ENCODE measurements at regions not wholly inside any gene's neighbourhood (a gene's known extent, or its start where the extent isn't known, plus 50 kb on each side); places are given as distances from the start of the nearest gene placed in this dataset.
A peak's percentile ranks its signal among the peaks of the same experiment; 100 is the strongest.
"Not testable (repeated sequence)": the region's sequence is repeated elsewhere in the genome, so short reads cannot be mapped to it uniquely, and the experiment has no call there.

GRCh38 chr6:130700397-130700796 is 126.8 kb upstream of the SMLR1 start:
- Histone ChIP-seq H3K9me3 (ENCODE audit: insufficient read depth, low read depth) (no peaks in the 10 kb centered on the region), H3K4me1 (replicated peaks; ENCODE audit: insufficient read depth) (no peaks in the 10 kb centered on the region), H3F3A (ENCODE audit: insufficient read depth, low read depth) (no peaks in the 10 kb centered on the region), H2AFZ (no peak overlapping the region), H3K4me3 (no peak overlapping the region), H3K36me3 (ENCODE audit: low read depth) (no peaks in the 10 kb centered on the region), H4K20me1 (ENCODE audit: insufficient read depth) (no peaks in the 10 kb centered on the region), H3K79me2 (ENCODE audit: low read depth) (no peaks in the 10 kb centered on the region), H3K9me2 (ENCODE audit: insufficient read depth) (no peaks in the 10 kb centered on the region), H3K27ac (no peak overlapping the region), H3K4me2 (no peak overlapping the region), H3K27me3 (ENCODE audit: insufficient read depth, low read depth) (peaks cover 23% of the 10 kb centered on the region; the same call in 1 of the 2 replicates)
- ChIA-PET POLR2A (ENCODE audit: unreplicated experiment) (no interaction called here), CTCF (interaction anchor here (0.6 kb wide), 1 partner anchor 498 kb away, joined by 3 read pairs; no protein-coding TSS in a partner anchor)
- no peak for DNase-seq
- no TSS peak for BruUV-seq (replicated peaks)
- intact Hi-C loops (cut with micrococcal nuclease; ENCODE audit: unreplicated experiment), result no loop called here
- TF ChIP-seq EZH2 (IDR thresholded peaks at IDR 0.05; ENCODE audit: low read depth), result no peak
- no peak for TF ChIP-seq CTCF (conservative IDR thresholded peaks at IDR 0.05)

GRCh38 chr6:130708338-130708737 is 118.9 kb upstream of the SMLR1 start:
- H3K4me3 ChIP-seq, result no peak overlapping the region
- no peaks in the 10 kb centered on the region for H3K9me2 ChIP-seq (ENCODE audit: insufficient read depth)
- H3K36me3 ChIP-seq (ENCODE audit: low read depth), result no peaks in the 10 kb centered on the region
- intact Hi-C loops (cut with micrococcal nuclease; ENCODE audit: unreplicated experiment), result loop anchor here (5.0 kb wide), 1 partner anchor 274 kb away; no protein-coding TSS in a partner anchor
- no peak overlapping the region for H3K27ac ChIP-seq
- H4K20me1 ChIP-seq (ENCODE audit: insufficient read depth), result no peaks in the 10 kb centered on the region
- DNase-seq, result no peak
- H2AFZ ChIP-seq, result peak overlapping the region; percentile 45; the same call in 1 of the 2 replicates
- no peaks in the 10 kb centered on the region for H3F3A ChIP-seq (ENCODE audit: insufficient read depth, low read depth)
- BruUV-seq (replicated peaks), result no TSS peak
- peaks cover 12% of the 10 kb centered on the region; the same call in 1 of the 2 replicates for H3K27me3 ChIP-seq (ENCODE audit: insufficient read depth, low read depth)
- POLR2A ChIA-PET (ENCODE audit: unreplicated experiment), result no interaction called here
- no peaks in the 10 kb centered on the region for H3K79me2 ChIP-seq (ENCODE audit: low read depth)
- H3K4me2 ChIP-seq, result no peak overlapping the region
- CTCF ChIA-PET, result no interaction called here
- no peaks in the 10 kb centered on the region for H3K9me3 ChIP-seq (ENCODE audit: insufficient read depth, low read depth)
- peaks cover 4% of the 10 kb centered on the region; the same call in 1 of the 2 replicates for H3K4me1 ChIP-seq (replicated peaks; ENCODE audit: insufficient read depth)
- TF ChIP-seq CTCF (conservative IDR thresholded peaks at IDR 0.05), result no peak

GRCh38 chr6:130711641-130712040 is 115.6 kb upstream of the SMLR1 start:
- POLR2A ChIA-PET (ENCODE audit: unreplicated experiment); H3K79me2 ChIP-seq (ENCODE audit: low read depth): not testable (repeated sequence)

GRCh38 chr6:130713144-130713543 is 114.1 kb upstream of the SMLR1 start:
- CTCF ChIA-PET, result no interaction called here
- no peaks in the 10 kb centered on the region for H3K9me2 ChIP-seq (ENCODE audit: insufficient read depth)
- TF ChIP-seq CTCF (conservative IDR thresholded peaks at IDR 0.05) (no peak), EZH2 (IDR thresholded peaks at IDR 0.05; ENCODE audit: low read depth) (no peak)
- no peak overlapping the region for H3K27ac ChIP-seq
- no peak overlapping the region for H3K4me2 ChIP-seq
- no peak for DNase-seq
- H3K4me1 ChIP-seq (replicated peaks; ENCODE audit: insufficient read depth), result peaks cover 4% of the 10 kb centered on the region; the same call in 1 of the 2 replicates
- no peaks in the 10 kb centered on the region for H3K79me2 ChIP-seq (ENCODE audit: low read depth)
- H4K20me1 ChIP-seq (ENCODE audit: insufficient read depth), result no peaks in the 10 kb centered on the region
- intact Hi-C loops (cut with micrococcal nuclease; ENCODE audit: unreplicated experiment), result no loop called here
- BruUV-seq (replicated peaks), result no TSS peak
- no peak overlapping the region for H2AFZ ChIP-seq
- no peak overlapping the region for H3K4me3 ChIP-seq
- H3F3A ChIP-seq (ENCODE audit: insufficient read depth, low read depth), result no peaks in the 10 kb centered on the region
- POLR2A ChIA-PET (ENCODE audit: unreplicated experiment), result no interaction called here
- 0 out of 2 replicates have a peak, but pooled peaks cover 3% of the 10 kb centered on the region for H3K9me3 ChIP-seq (ENCODE audit: insufficient read depth, low read depth)
- H3K27me3 ChIP-seq (ENCODE audit: insufficient read depth, low read depth), result peaks cover 8% of the 10 kb centered on the region
- no peaks in the 10 kb centered on the region for H3K36me3 ChIP-seq (ENCODE audit: low read depth)

More at GRCh38 chr6:130711641-130712040, 115.6 kb upstream of the SMLR1 start:
- DNase-seq; H3K4me1 ChIP-seq (replicated peaks; ENCODE audit: insufficient read depth); intact Hi-C loops (cut with micrococcal nuclease; ENCODE audit: unreplicated experiment); H3K36me3 ChIP-seq (ENCODE audit: low read depth); H3K9me2 ChIP-seq (ENCODE audit: insufficient read depth); H3K4me2 ChIP-seq; H4K20me1 ChIP-seq (ENCODE audit: insufficient read depth); H3K4me3 ChIP-seq; H3K9me3 ChIP-seq (ENCODE audit: insufficient read depth, low read depth); H3K27ac ChIP-seq; CTCF ChIA-PET; H3F3A ChIP-seq (ENCODE audit: insufficient read depth, low read depth); H2AFZ ChIP-seq; H3K27me3 ChIP-seq (ENCODE audit: insufficient read depth, low read depth); BruUV-seq (replicated peaks): not testable (repeated sequence)

All from PC-9 (cell line).